ENCODE measurements at regions not wholly inside any gene's neighbourhood (a gene's known extent, or its start where the extent isn't known, plus 50 kb on each side); places are given as distances from the start of the nearest gene placed in this dataset.
"Not testable (repeated sequence)": the region's sequence is repeated elsewhere in the genome, so short reads cannot be mapped to it uniquely, and the experiment has no call there.

GRCh38 chr13:62829486-62829885 is 1413.8 kb upstream of the PCDH20 start:
- FAIRE-seq, result no peak

- FAIRE-seq, result no peak
These were observed 1384.3 kb upstream of the PCDH20 start for GRCh38 chr13:62799931-62800436.

GRCh38 chr13:62799038-62799535 is 1383.4 kb upstream of the PCDH20 start:
- no peak for FAIRE-seq

- FAIRE-seq, result no peak
These were observed 1378.2 kb upstream of the PCDH20 start for GRCh38 chr13:62793850-62794249.

- FAIRE-seq, result no peak
These were observed 1366.2 kb upstream of the PCDH20 start for GRCh38 chr13:62781866-62782265.

- no peak for FAIRE-seq
These were observed 1363.5 kb upstream of the PCDH20 start for GRCh38 chr13:62779161-62779560.

- FAIRE-seq, result no peak
These were observed 1351.8 kb upstream of the PCDH20 start for GRCh38 chr13:62767473-62767872.

GRCh38 chr13:62760724-62761123 is 1345.1 kb upstream of the PCDH20 start:
- FAIRE-seq, result no peak

- FAIRE-seq, result no peak
These were observed 1332.0 kb upstream of the PCDH20 start for GRCh38 chr13:62747629-62748028.

- FAIRE-seq, result no peak
These were observed 1331.5 kb upstream of the PCDH20 start for GRCh38 chr13:62747152-62747551.

- FAIRE-seq, result not testable (repeated sequence)
These were observed 1314.1 kb upstream of the PCDH20 start for GRCh38 chr13:62729746-62730145.

- no peak for FAIRE-seq
These were observed 1306.2 kb upstream of the PCDH20 start for GRCh38 chr13:62721893-62722292.

GRCh38 chr13:62711948-62712347 is 1296.3 kb upstream of the PCDH20 start:
- not testable (repeated sequence) for FAIRE-seq

GRCh38 chr13:62710787-62711186 is 1295.1 kb upstream of the PCDH20 start:
- no peak for FAIRE-seq

- no peak for FAIRE-seq
These were observed 1290.4 kb upstream of the PCDH20 start for GRCh38 chr13:62706048-62706447.

GRCh38 chr13:62704875-62705274 is 1289.2 kb upstream of the PCDH20 start:
- FAIRE-seq, result no peak

- FAIRE-seq, result no peak
These were observed 1286.9 kb upstream of the PCDH20 start for GRCh38 chr13:62702502-62702901.

GRCh38 chr13:62697701-62698100 is 1282.1 kb upstream of the PCDH20 start:
- no peak for FAIRE-seq

GRCh38 chr13:62696490-62696889 is 1280.8 kb upstream of the PCDH20 start:
- no peak for FAIRE-seq

GRCh38 chr13:62687732-62688131 is 1272.1 kb upstream of the PCDH20 start:
- FAIRE-seq, result no peak

GRCh38 chr13:62684359-62684758 is 1268.7 kb upstream of the PCDH20 start:
- FAIRE-seq, result no peak

- FAIRE-seq, result no peak
These were observed 1267.1 kb upstream of the PCDH20 start for GRCh38 chr13:62682788-62683187.

- no peak for FAIRE-seq
These were observed 1262.4 kb upstream of the PCDH20 start for GRCh38 chr13:62678039-62678438.

- no peak for FAIRE-seq
These were observed 1248.1 kb upstream of the PCDH20 start for GRCh38 chr13:62663767-62664166.

- FAIRE-seq, result no peak
These were observed 1243.7 kb upstream of the PCDH20 start for GRCh38 chr13:62659365-62659764.

Measured in colon (tissue), 2 donors.